A673 (cell line): ENCODE measurements at regions not wholly inside any gene's neighbourhood (a gene's known extent, or its start where the extent isn't known, plus 50 kb on each side); places are given as distances from the start of the nearest gene placed in this dataset.

Experiments used
- BruUV-seq: library from RNA; stranded (reverse); fragments of 400-500 nt; replicated peaks from 2 replicates; lab custom pipeline; 2021; lab: Mats Ljungman, UMichigan
- CTCF ChIA-PET: fragments of 300-600 bp; sonication (Branson Sonifier 250); formaldehyde crosslinking; loops from one replicate; lab custom pipeline; 2022; ENCODE audit warnings: antibody characterized with exemption; lab: Charles Lee
- POLR2A ChIA-PET: fragments of 300-600 bp; sonication (Branson Sonifier 250); formaldehyde crosslinking; loops from one replicate; lab custom pipeline; 2022; ENCODE audit warnings: antibody characterized with exemption; ENCODE audit not compliant: low non-redundant PET; lab: Charles Lee
- DNase-seq: peaks from one replicate; pipeline ENCODE4 v3.0.0-alpha.2; 2015; ENCODE audit warnings: low spot score
- H3K27ac ChIP-seq: fragments of 200-600 bp; sonication (generic); 2 replicates; pipeline ENCODE4 v1.5.1; 2016; ENCODE audit warnings: mixed run types, low read depth, mild to moderate bottlenecking, mixed read lengths, antibody characterized with exemption, low read length; ENCODE audit not compliant: poor library complexity, severe bottlenecking
- H3K27me3 ChIP-seq: fragments of 200-600 bp; sonication (generic); replicated peaks from 2 replicates; pipeline ENCODE4 v1.6.1; 2017; ENCODE audit warnings: mixed run types, low read depth, mild to moderate bottlenecking, mixed read lengths, antibody characterized with exemption, low read length; ENCODE audit not compliant: insufficient read depth, poor library complexity
- H3K36me3 ChIP-seq: fragments of 200-600 bp; sonication (generic); 2 replicates; pipeline ENCODE4 v1.6.1; 2016; ENCODE audit warnings: mixed run types, mild to moderate bottlenecking, mixed read lengths, antibody characterized with exemption, low read length; ENCODE audit not compliant: insufficient read depth, poor library complexity, severe bottlenecking
- H3K4me1 ChIP-seq: fragments of 200-600 bp; sonication (generic); 2 replicates; pipeline ENCODE4 v1.6.1; 2017; ENCODE audit warnings: mixed run types, mild to moderate bottlenecking, mixed read lengths, antibody characterized with exemption, low read length; ENCODE audit not compliant: insufficient read depth, poor library complexity, severe bottlenecking
- H3K4me3 ChIP-seq: fragments of 200-600 bp; sonication (generic); 2 replicates; pipeline ENCODE4 v1.5.1; 2016; ENCODE audit warnings: low read depth, mixed run types, mild to moderate bottlenecking, mixed read lengths, low read length; ENCODE audit not compliant: poor library complexity, severe bottlenecking
- H3K9me3 ChIP-seq: fragments of 200-600 bp; sonication (generic); 2 replicates; pipeline ENCODE4 v1.6.1; 2016; ENCODE audit warnings: mixed run types, low read depth, mild to moderate bottlenecking, mixed read lengths, antibody characterized with exemption, low read length; ENCODE audit not compliant: poor library complexity, severe bottlenecking
- CTCF ChIP-seq: fragments of 300-800, 200-600 bp; sonication (generic); conservative IDR thresholded peaks from 2 replicates; pipeline ENCODE4 v1.5.1; 2017; ENCODE audit warnings: low read depth, mild to moderate bottlenecking, antibody characterized with exemption, low read length, moderate library complexity, mixed read lengths
- EZH2 ChIP-seq: fragments of 200-600 bp; sonication (generic); IDR thresholded peaks from 2 replicates; pipeline ENCODE4 v1.6.1; 2017; ENCODE audit warnings: borderline replicate concordance, low read depth, mild to moderate bottlenecking, mixed read lengths, antibody characterized with exemption, low read length; ENCODE audit not compliant: poor library complexity, severe bottlenecking
- intact Hi-C: fragments of 100-400 bp; cut with micrococcal nuclease; formaldehyde crosslinking; loops from one replicate; pipeline ENCODE4 v1.10.0; 2022; ENCODE audit not compliant: unreplicated experiment

- POLR2A ChIA-PET: no interaction called here
Measured at GRCh38 chr10:8586504-8586903, 532.0 kb downstream of the GATA3 start.

GRCh38 chr10:8588135-8588534 lies 533.6 kb downstream of the GATA3 start:
- Histone ChIP-seq H3K4me3 (no peak overlapping the region), H3K27me3 (no peaks in the 10 kb centered on the region), H3K9me3 (no peaks in the 10 kb centered on the region), H3K36me3 (no peaks in the 10 kb centered on the region), H3K4me1 (no peaks in the 10 kb centered on the region), H3K27ac (no peak overlapping the region)
- peak; percentile 1 for DNase-seq
- intact Hi-C loops: no loop called here
- ChIA-PET POLR2A (no interaction called here), CTCF (no interaction called here)
- TF ChIP-seq CTCF (no peak), EZH2 (no peak)
- no TSS peak for BruUV-seq

More at GRCh38 chr10:8586504-8586903, 532.0 kb downstream of the GATA3 start:
- no peaks in the 10 kb centered on the region for H3K9me3 ChIP-seq
- H3K4me1 ChIP-seq: no peaks in the 10 kb centered on the region
- BruUV-seq: no TSS peak
- H3K36me3 ChIP-seq: no peaks in the 10 kb centered on the region
- no peaks in the 10 kb centered on the region for H3K27me3 ChIP-seq
- CTCF ChIA-PET: no interaction called here
- no peak overlapping the region for H3K27ac ChIP-seq
- intact Hi-C loops: no loop called here
- H3K4me3 ChIP-seq: no peak overlapping the region
- DNase-seq: no peak
- no peak for TF ChIP-seq CTCF

- TF ChIP-seq EZH2 (no peak), CTCF (no peak)
- POLR2A ChIA-PET: no interaction called here
- DNase-seq: no peak
- no peak overlapping the region for H3K4me3 ChIP-seq
- H3K36me3 ChIP-seq: no peaks in the 10 kb centered on the region
- no peak overlapping the region for H3K27ac ChIP-seq
- BruUV-seq: no TSS peak
- CTCF ChIA-PET: no interaction called here
- H3K27me3 ChIP-seq: no peaks in the 10 kb centered on the region
- no peaks in the 10 kb centered on the region for H3K9me3 ChIP-seq
- H3K4me1 ChIP-seq: no peaks in the 10 kb centered on the region
- intact Hi-C loops: no loop called here
Measured at GRCh38 chr10:8590518-8590917, 536.0 kb downstream of the GATA3 start.
